HG02571 (cell line): ENCODE measurements at regions not wholly inside any gene's neighbourhood (a gene's known extent, or its start where the extent isn't known, plus 50 kb on each side); places are given as distances from the start of the nearest gene placed in this dataset.
A peak's percentile ranks its signal among the peaks of the same experiment; 100 is the strongest.

Experiments used
- ATAC-seq: cut with Tn5 transposase; IDR thresholded peaks from one replicate; pipeline ENCODE4 v1.9.1; 2021; ENCODE audit warnings: mild to moderate bottlenecking, moderate library complexity; ENCODE audit not compliant: unreplicated experiment

- ATAC-seq: no peak
Measured at GRCh38 chr7:145313551-145313950, 477.7 kb upstream of the TPK1 start.

- ATAC-seq: no peak
Measured at GRCh38 chr7:145293754-145294153, 457.9 kb upstream of the TPK1 start.

- ATAC-seq: no peak
Measured at GRCh38 chr7:145293228-145293701, 457.4 kb upstream of the TPK1 start.

- ATAC-seq: no peak
Measured at GRCh38 chr7:145289384-145289783, 453.5 kb upstream of the TPK1 start.

GRCh38 chr7:145276118-145276517 lies 440.3 kb upstream of the TPK1 start:
- no peak for ATAC-seq

GRCh38 chr7:145269418-145270161 lies 433.7 kb upstream of the TPK1 start:
- no peak for ATAC-seq

GRCh38 chr7:145265180-145265579 lies 429.3 kb upstream of the TPK1 start:
- no peak for ATAC-seq

- peak; percentile 90 for ATAC-seq
Measured at GRCh38 chr7:145263886-145264285, 428.0 kb upstream of the TPK1 start.

- ATAC-seq: no peak
Measured at GRCh38 chr7:145252031-145252430, 416.2 kb upstream of the TPK1 start.

- ATAC-seq: no peak
Measured at GRCh38 chr7:145224775-145225174, 388.9 kb upstream of the TPK1 start.

GRCh38 chr7:145219461-145219860 lies 383.6 kb upstream of the TPK1 start:
- ATAC-seq: no peak

- no peak for ATAC-seq
Measured at GRCh38 chr7:145216866-145217265, 381.0 kb upstream of the TPK1 start.

- no peak for ATAC-seq
Measured at GRCh38 chr7:145212050-145212449, 376.2 kb upstream of the TPK1 start.

- ATAC-seq: no peak
Measured at GRCh38 chr7:145211211-145211610, 375.4 kb upstream of the TPK1 start.

GRCh38 chr7:145193951-145194350 lies 358.1 kb upstream of the TPK1 start:
- no peak for ATAC-seq

- no peak for ATAC-seq
Measured at GRCh38 chr7:145184956-145185355, 349.1 kb upstream of the TPK1 start.

GRCh38 chr7:145183069-145183468 lies 347.2 kb upstream of the TPK1 start:
- no peak for ATAC-seq

- no peak for ATAC-seq
Measured at GRCh38 chr7:145175366-145175765, 339.5 kb upstream of the TPK1 start.

GRCh38 chr7:145169908-145170307 lies 334.1 kb upstream of the TPK1 start:
- no peak for ATAC-seq

GRCh38 chr7:145168879-145169278 lies 333.0 kb upstream of the TPK1 start:
- ATAC-seq: no peak

- ATAC-seq: no peak
Measured at GRCh38 chr7:145168427-145168826, 332.6 kb upstream of the TPK1 start.

GRCh38 chr7:145156834-145157233 lies 321.0 kb upstream of the TPK1 start:
- no peak for ATAC-seq

- ATAC-seq: no peak
Measured at GRCh38 chr7:145152589-145152988, 316.7 kb upstream of the TPK1 start.
